UCSD-AML1 (cell line): ENCODE measurements at regions not wholly inside any gene's neighbourhood (a gene's known extent, or its start where the extent isn't known, plus 50 kb on each side); places are given as distances from the start of the nearest gene placed in this dataset.
"Not testable (repeated sequence)": the region's sequence is repeated elsewhere in the genome, so short reads cannot be mapped to it uniquely, and the experiment has no call there.

Source experiments
- DNase-seq: peaks from one replicate; lab custom pipeline; 2025; ENCODE audit not compliant: unreplicated experiment; lab: John Stamatoyannopoulos, UW

GRCh38 chr3:177449360-177450006, 252.2 kb upstream of the TBL1XR1 start:
- peak; percentile 18 for DNase-seq

DNA sequence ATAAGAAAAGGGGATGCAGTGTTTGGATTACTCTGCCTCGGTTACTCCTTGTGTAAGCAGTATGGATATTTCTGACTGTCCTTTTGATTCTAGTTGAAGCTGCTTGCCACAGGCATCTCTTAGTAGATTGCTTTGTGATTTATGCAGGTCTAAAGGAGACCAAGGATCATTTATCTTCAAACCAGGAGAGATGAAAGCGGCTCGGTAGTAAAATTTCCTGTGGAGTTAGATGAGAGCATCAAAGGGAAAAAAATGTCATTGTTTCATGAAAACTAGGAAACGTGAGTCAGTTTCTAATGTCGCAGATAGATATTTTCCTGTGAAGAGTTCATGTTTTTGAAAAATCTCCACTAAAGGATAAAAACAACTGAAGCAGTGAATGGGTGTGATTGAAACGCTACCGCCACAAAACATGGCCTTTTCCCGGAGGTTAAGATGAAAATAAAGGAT, 254.0 kb upstream of the TBL1XR1 start:
- no peak for DNase-seq

DNA sequence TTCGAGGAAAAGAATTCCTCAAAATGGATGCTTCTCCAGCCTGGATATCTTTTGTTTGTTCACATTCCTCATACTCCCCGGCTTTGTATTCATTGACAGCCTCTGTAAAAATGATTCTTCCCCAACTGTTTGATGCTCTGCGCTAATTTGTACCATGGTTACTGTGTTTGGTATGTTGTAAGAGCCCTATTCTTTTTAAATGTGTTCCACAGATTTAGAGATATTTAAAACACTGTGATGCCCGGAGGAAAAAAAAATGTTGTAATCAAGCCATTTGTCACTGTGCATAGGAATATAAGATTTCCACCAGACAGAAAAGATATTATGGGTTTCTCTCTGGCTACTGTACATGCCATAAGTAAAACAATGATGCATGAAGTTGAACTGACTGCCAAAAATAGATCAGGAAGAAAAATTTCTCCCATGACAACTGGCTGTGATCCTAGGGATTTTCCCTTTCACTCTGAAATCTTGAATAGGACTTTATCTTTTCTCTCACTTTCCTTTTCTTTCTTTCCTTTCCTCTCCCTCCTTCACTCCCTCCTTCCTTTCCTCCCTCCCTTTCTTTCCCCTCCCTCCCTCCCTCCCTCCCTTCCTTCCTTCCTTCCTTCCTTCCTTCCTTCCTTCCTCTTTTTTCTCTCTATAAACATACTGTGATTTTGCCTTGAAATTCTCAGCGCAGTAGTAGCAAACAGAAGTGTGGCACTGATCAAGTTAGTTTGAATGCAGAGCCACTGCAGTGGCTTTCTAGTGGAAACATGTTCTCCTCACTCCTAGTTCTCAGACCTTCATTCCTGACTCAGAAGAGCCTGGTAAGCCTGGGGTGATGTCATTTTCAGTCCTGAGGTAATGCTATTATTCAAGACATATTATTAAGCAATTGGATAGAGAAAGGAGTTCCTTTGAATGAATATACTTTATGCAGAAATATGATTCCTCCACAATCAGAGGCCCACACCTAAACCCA, 254.9 kb upstream of the TBL1XR1 start:
- no peak for DNase-seq

DNA sequence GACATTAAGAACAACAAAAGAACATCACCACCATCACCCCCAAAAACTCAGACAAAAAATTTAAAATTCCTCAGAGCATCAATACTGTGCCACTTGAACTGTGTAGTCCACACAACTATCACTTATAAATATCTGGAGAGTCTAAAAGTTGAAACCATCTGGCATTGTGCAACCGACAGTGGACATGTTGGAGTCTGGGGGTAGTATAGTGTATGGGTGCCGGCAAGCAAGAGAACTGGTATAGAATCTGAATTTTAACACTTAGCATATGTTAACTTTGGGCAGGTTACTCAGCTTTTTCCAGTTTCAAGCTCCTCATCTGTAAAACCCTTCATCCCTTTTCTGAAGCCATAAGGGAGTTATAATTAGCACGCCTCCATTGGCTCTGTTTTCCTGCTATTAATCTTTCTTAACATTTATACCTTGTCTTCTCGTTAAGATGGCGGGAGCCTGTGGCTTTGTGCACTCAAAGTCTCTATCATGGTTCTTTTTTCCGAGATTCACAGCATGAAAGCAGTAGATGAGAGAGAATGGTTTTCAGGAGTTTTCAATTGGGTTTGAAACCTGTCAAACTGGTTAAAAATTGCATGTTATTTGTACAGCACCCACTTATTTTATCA, 255.7 kb upstream of the TBL1XR1 start:
- no peak for DNase-seq

- no peak for DNase-seq
Observed at GRCh38 chr3:177453451-177453844, 256.2 kb upstream of the TBL1XR1 start.

DNA sequence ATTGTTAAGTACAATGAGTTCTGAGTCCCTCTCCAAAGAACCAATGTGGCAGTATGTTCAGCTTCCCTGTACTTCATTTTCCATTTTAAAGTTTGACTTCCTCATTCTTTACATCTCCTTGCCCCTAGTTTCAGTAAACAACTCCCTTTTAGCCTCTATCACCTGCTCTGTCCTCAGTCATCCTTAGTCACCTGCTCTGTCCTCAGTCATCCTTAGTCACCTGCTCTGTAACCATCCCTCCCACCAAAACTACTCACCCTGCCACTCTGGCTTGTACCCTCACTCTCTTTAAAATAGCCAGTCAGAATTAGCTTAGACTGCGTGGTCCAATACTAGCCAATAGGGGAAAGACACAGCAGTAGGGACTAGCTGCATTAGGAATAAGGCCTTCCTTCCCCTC, 259.9 kb upstream of the TBL1XR1 start:
- DNase-seq: not testable (repeated sequence)

- no peak for DNase-seq
Observed at GRCh38 chr3:177459401-177459800, 262.1 kb upstream of the TBL1XR1 start.

GRCh38 chr3:177460047-177460446, 262.8 kb upstream of the TBL1XR1 start:
- no peak for DNase-seq

DNA sequence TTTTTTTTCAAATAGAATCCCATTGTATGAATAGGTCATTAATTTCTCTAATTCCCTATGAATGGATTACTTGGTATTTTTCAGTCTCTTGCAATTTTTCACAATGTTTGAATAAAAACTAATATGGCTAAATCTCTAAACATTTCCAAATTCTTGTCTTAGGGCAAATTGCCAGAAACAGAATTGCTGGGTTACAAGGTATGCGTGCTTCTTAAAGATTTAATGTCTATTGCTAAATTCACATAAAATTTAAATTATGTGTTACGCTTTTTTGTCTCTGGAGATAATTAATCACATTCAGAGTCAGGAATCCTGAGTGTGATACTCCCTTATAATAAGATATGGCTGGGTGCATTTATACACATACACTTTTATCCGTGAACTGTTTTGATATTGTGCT, 264.5 kb upstream of the TBL1XR1 start:
- no peak for DNase-seq

GRCh38 chr3:177463341-177463740, 266.1 kb upstream of the TBL1XR1 start:
- DNase-seq: not testable (repeated sequence)

- DNase-seq: no peak
Observed at GRCh38 chr3:177463863-177464262, 266.6 kb upstream of the TBL1XR1 start.

DNA sequence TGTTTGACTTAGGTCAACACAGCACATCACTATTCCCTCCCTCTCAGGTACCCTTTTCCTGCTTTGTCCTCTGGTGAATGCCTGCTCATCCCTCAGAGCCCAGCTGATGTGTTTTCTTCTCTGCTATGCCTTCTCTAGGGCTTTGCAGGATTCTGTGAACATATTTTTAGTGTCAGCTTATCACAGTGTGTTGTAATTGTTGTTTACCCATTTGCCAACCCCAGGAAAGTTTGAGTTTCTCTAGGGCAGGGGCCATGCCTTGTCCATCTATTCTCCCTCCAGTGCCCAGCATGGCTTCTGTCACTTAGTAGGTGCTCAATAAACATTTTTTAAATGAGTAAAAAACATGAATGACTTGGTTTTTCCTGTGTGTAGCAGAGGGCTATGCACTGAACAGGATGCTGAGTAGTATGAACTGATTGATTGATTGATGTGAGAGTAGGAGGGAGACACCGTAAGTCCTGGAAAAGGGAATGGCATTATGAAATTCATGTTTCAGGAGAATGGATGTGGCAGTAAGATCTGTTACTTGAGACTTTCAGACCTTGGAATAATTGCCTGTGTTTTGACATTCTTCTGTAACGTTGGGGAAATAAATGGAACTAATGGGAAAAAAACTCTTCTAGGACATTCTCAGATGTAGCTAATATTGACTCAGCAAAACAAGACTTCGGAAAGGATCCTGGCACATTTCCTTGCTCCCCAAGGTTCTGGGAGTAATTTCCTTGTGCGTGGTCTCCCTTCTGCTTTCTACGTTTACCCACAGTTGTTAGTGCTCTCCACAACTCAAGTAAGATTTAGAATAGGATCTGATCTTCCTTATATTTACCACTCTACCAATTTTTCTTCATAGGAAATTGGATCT, 267.3 kb upstream of the TBL1XR1 start:
- no peak for DNase-seq

- DNase-seq: no peak
Observed at GRCh38 chr3:177465257-177465642, 268.0 kb upstream of the TBL1XR1 start.

- no peak for DNase-seq
Observed at GRCh38 chr3:177466074-177466473, 268.8 kb upstream of the TBL1XR1 start.

GRCh38 chr3:177466622-177467021, 269.3 kb upstream of the TBL1XR1 start:
- not testable (repeated sequence) for DNase-seq

- no peak for DNase-seq
Observed at GRCh38 chr3:177467247-177467985, 270.1 kb upstream of the TBL1XR1 start.

- no peak for DNase-seq
Observed at GRCh38 chr3:177468331-177468730, 271.0 kb upstream of the TBL1XR1 start.

DNA sequence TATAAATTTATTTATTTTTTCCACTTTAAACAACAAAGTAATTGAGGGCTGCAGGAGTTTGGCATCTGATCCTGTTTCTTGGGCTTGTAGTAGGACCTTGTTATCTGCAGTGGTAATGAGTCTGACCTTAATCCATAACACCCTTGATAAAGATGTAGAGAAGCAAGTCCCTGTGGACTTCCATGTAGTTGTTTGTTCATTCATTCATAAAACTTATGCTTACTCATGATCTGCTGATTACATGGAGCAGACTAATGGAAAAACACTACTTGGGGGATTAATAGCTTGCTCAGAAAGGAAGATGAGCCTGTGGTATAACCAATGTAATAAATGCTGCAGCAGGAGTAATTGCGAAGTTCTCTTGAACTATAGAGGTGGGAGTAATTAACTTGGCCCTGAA, 271.5 kb upstream of the TBL1XR1 start:
- DNase-seq: no peak

- no peak for DNase-seq
Observed at GRCh38 chr3:177469216-177469615, 271.9 kb upstream of the TBL1XR1 start.
